RWPE1 (cell line): ENCODE measurements at regions not wholly inside any gene's neighbourhood (a gene's known extent, or its start where the extent isn't known, plus 50 kb on each side); places are given as distances from the start of the nearest gene placed in this dataset.

ENCODE experiments used
- CTCF ChIA-PET: fragments of 350-600 bp; sonication (Branson Sonifier 250); formaldehyde crosslinking; extraction: SDS; loops from one replicate; lab custom pipeline; 2021; lab: Yijun Ruan, JAX
- POLR2A ChIA-PET: fragments of 400-600 bp; formaldehyde crosslinking; extraction: SDS; loops from one replicate; lab custom pipeline; 2020; ENCODE audit warnings: antibody characterized with exemption; ENCODE audit not compliant: low non-redundant PET; lab: Yijun Ruan, JAX
- DNase-seq: peaks from one replicate; pipeline ENCODE4 v3.0.0; 2012; ENCODE audit warnings: low spot score
- H3K27ac ChIP-seq: fragments of 450-650 bp; 2 replicates; pipeline ENCODE4 v1.5.1; 2017
- CTCF ChIP-seq: fragments of 450-650 bp; conservative IDR thresholded peaks from 2 replicates; pipeline ENCODE4 v1.5.1; 2017; ENCODE audit warnings: low read depth, mild to moderate bottlenecking

- ChIA-PET POLR2A (no interaction called here), CTCF (interaction anchor here (0.6 kb wide), 2 partner anchors 30 to 1127 kb away, joined by 3 read pairs; no protein-coding TSS in a partner anchor)
- TF ChIP-seq CTCF, result no peak
- no peak overlapping the region for H3K27ac ChIP-seq
- DNase-seq, result no peak
These were observed 109.8 kb upstream of the HDX start for GRCh38 chrX:84611843-84612636.

- POLR2A ChIA-PET, result no interaction called here
- CTCF ChIA-PET, result no interaction called here
- no peak for DNase-seq
- no peak for TF ChIP-seq CTCF
- no peak overlapping the region for H3K27ac ChIP-seq
These were observed 132.0 kb upstream of the HDX start for GRCh38 chrX:84634201-84634782.

- ChIA-PET POLR2A (no interaction called here), CTCF (no interaction called here)
- DNase-seq, result no peak
- H3K27ac ChIP-seq, result no peak overlapping the region
- no peak for TF ChIP-seq CTCF
These were observed 163.8 kb upstream of the HDX start for GRCh38 chrX:84666086-84666485.

GRCh38 chrX:84690228-84690627 lies 188.0 kb upstream of the HDX start:
- no peak for DNase-seq
- H3K27ac ChIP-seq, result no peak overlapping the region
- TF ChIP-seq CTCF, result no peak
- POLR2A ChIA-PET, result no interaction called here
- CTCF ChIA-PET, result no interaction called here

GRCh38 chrX:84709987-84710386 lies 207.7 kb upstream of the HDX start:
- POLR2A ChIA-PET, result no interaction called here
- H3K27ac ChIP-seq, result no peak overlapping the region
- TF ChIP-seq CTCF, result no peak
- CTCF ChIA-PET, result no interaction called here
- no peak for DNase-seq

- ChIA-PET CTCF (no interaction called here), POLR2A (no interaction called here)
- no peak for DNase-seq
- no peak overlapping the region for H3K27ac ChIP-seq
- TF ChIP-seq CTCF, result no peak
These were observed 208.4 kb upstream of the HDX start for GRCh38 chrX:84710611-84711010.
